ENCODE measurements at regions not wholly inside any gene's neighbourhood (a gene's known extent, or its start where the extent isn't known, plus 50 kb on each side); places are given as distances from the start of the nearest gene placed in this dataset.
"Not testable (repeated sequence)": the region's sequence is repeated elsewhere in the genome, so short reads cannot be mapped to it uniquely, and the experiment has no call there.

- DNase-seq (ENCODE audit: low spot score), result no peak
Observed at GRCh38 chr4:157781361-157781760, 391.5 kb downstream of the GASK1B start.

GRCh38 chr4:157779081-157779480, 393.7 kb downstream of the GASK1B start:
- no peak for DNase-seq (ENCODE audit: low spot score)

- DNase-seq (ENCODE audit: low spot score), result no peak
Observed at GRCh38 chr4:157776930-157777528, 395.8 kb downstream of the GASK1B start.

- DNase-seq (ENCODE audit: low spot score), result no peak
Observed at GRCh38 chr4:157775971-157776370, 396.9 kb downstream of the GASK1B start.

GRCh38 chr4:157772907-157773306, 399.9 kb downstream of the GASK1B start:
- DNase-seq (ENCODE audit: low spot score), result no peak

- DNase-seq (ENCODE audit: low spot score), result no peak
Observed at GRCh38 chr4:157768419-157768818, 404.4 kb downstream of the GASK1B start.

GRCh38 chr4:157763490-157763889, 409.3 kb downstream of the GASK1B start:
- no peak for DNase-seq (ENCODE audit: low spot score)

- DNase-seq (ENCODE audit: low spot score), result no peak
Observed at GRCh38 chr4:157754410-157754809, 418.4 kb downstream of the GASK1B start.

GRCh38 chr4:157751631-157752030, 421.2 kb downstream of the GASK1B start:
- no peak for DNase-seq (ENCODE audit: low spot score)

GRCh38 chr4:157741642-157742041, 431.2 kb downstream of the GASK1B start:
- DNase-seq (ENCODE audit: low spot score), result no peak

GRCh38 chr4:157739242-157739641, 433.6 kb downstream of the GASK1B start:
- DNase-seq (ENCODE audit: low spot score), result no peak

GRCh38 chr4:157728215-157728614, 444.6 kb downstream of the GASK1B start:
- DNase-seq (ENCODE audit: low spot score), result no peak

- DNase-seq (ENCODE audit: low spot score), result no peak
Observed at GRCh38 chr4:157727163-157727562, 445.7 kb downstream of the GASK1B start.

GRCh38 chr4:157722146-157722545, 450.7 kb downstream of the GASK1B start:
- no peak for DNase-seq (ENCODE audit: low spot score)

- no peak for DNase-seq (ENCODE audit: low spot score)
Observed at GRCh38 chr4:157713342-157713741, 459.5 kb downstream of the GASK1B start.

GRCh38 chr4:157706155-157706554, 466.7 kb downstream of the GASK1B start:
- no peak for DNase-seq (ENCODE audit: low spot score)

GRCh38 chr4:157702831-157703230, 470.0 kb downstream of the GASK1B start:
- no peak for DNase-seq (ENCODE audit: low spot score)

GRCh38 chr4:157701695-157701994, 471.2 kb downstream of the GASK1B start:
- DNase-seq (ENCODE audit: low spot score), result no peak

GRCh38 chr4:157700898-157701694, 471.7 kb downstream of the GASK1B start:
- DNase-seq (ENCODE audit: low spot score), result no peak

- DNase-seq (ENCODE audit: low spot score), result no peak
Observed at GRCh38 chr4:157689476-157689875, 468.9 kb downstream of the GRIA2 start.

GRCh38 chr4:157687971-157688370, 467.4 kb downstream of the GRIA2 start:
- DNase-seq (ENCODE audit: low spot score), result no peak

- DNase-seq (ENCODE audit: low spot score), result not testable (repeated sequence)
Observed at GRCh38 chr4:157679326-157679725, 458.8 kb downstream of the GRIA2 start.

GRCh38 chr4:157678478-157678877, 457.9 kb downstream of the GRIA2 start:
- DNase-seq (ENCODE audit: low spot score), result no peak

- DNase-seq (ENCODE audit: low spot score), result no peak
Observed at GRCh38 chr4:157674699-157675098, 454.2 kb downstream of the GRIA2 start.
